SU-DHL-6 (cell line): ENCODE measurements at regions not wholly inside any gene's neighbourhood (a gene's known extent, or its start where the extent isn't known, plus 50 kb on each side); places are given as distances from the start of the nearest gene placed in this dataset.

ENCODE experiments used
- H2AFZ ChIP-seq: fragments of 200-600 bp; sonication (generic); 2 replicates; pipeline ENCODE4 v1.6.1; 2014; ENCODE audit warnings: low read depth, mild to moderate bottlenecking, moderate library complexity, mixed read lengths, antibody characterized with exemption, low read length; ENCODE audit not compliant: severe bottlenecking
- H3F3A ChIP-seq: fragments of 200-600 bp; shearing (Covaris generic); 2 replicates; pipeline ENCODE4 v1.6.0; 2016; ENCODE audit warnings: antibody characterized with exemption, mild to moderate bottlenecking; ENCODE audit not compliant: insufficient read depth
- H3K27ac ChIP-seq: fragments of 200-600 bp; sonication (generic); 2 replicates; pipeline ENCODE4 v1.5.1; 2016; ENCODE audit warnings: low read depth, mild to moderate bottlenecking, low read length, moderate library complexity, mixed read lengths
- H3K27me3 ChIP-seq: fragments of 200-600 bp; sonication (generic), shearing (Covaris generic); 2 replicates; pipeline ENCODE4 v1.6.0; 2014; ENCODE audit warnings: mild to moderate bottlenecking, low read length
- H3K36me3 ChIP-seq: fragments of 200-600 bp; sonication (generic); 2 replicates; pipeline ENCODE4 v1.6.1; 2014; ENCODE audit warnings: mild to moderate bottlenecking, low read length, mixed read lengths
- H3K4me2 ChIP-seq: fragments of 300-600, 200-600 bp; shearing (Covaris generic), sonication (generic); 2 replicates; pipeline ENCODE4 v1.6.0; 2014; ENCODE audit warnings: low read length, low read depth, mild to moderate bottlenecking; ENCODE audit not compliant: poor library complexity, severe bottlenecking
- H3K4me3 ChIP-seq: fragments of 200-600 bp; sonication (generic); 2 replicates; pipeline ENCODE4 v1.5.1; 2014; ENCODE audit warnings: antibody characterized with exemption, low read length, mild to moderate bottlenecking, mixed read lengths; ENCODE audit not compliant: insufficient read depth, poor library complexity, severe bottlenecking
- H3K79me2 ChIP-seq: fragments of 200-600 bp; sonication (generic); 2 replicates; pipeline ENCODE4 v1.6.1; 2014; ENCODE audit warnings: mild to moderate bottlenecking, low read length, moderate library complexity; ENCODE audit not compliant: insufficient read depth
- H3K9ac ChIP-seq: fragments of 200-600 bp; sonication (generic); 2 replicates; pipeline ENCODE4 v1.7.0; 2014; ENCODE audit warnings: mild to moderate bottlenecking, low read length
- H3K9me2 ChIP-seq: fragments of 200-600 bp; sonication (generic); replicated peaks from 2 replicates; pipeline ENCODE4 v1.6.1; 2014; ENCODE audit warnings: low read length; ENCODE audit not compliant: insufficient read depth
- H3K9me3 ChIP-seq: fragments of 200-600 bp; sonication (generic); 2 replicates; pipeline ENCODE4 v1.6.1; 2014; ENCODE audit warnings: low read length, mixed read lengths; ENCODE audit not compliant: insufficient read depth
- H4K20me1 ChIP-seq: fragments of 200-600 bp; sonication (generic); 2 replicates; pipeline ENCODE4 v1.6.1; 2014; ENCODE audit warnings: low read depth, mild to moderate bottlenecking, antibody characterized with exemption, low read length, moderate library complexity, mixed read lengths
- EZH2phosphoT487 ChIP-seq: fragments of 200-600 bp; sonication (generic), shearing (Covaris generic); conservative IDR thresholded peaks from 2 replicates; pipeline ENCODE4 v1.6.1; 2018; ENCODE audit warnings: mild to moderate bottlenecking, antibody characterized with exemption, low read length, moderate library complexity, mixed read lengths
- TF ChIP-seq, protein P1 (sequence below): fragments of 200-600 bp; sonication (generic); IDR thresholded peaks from one replicate; pipeline ENCODE4 v1.5.1; 2017; ENCODE audit warnings: antibody characterized with exemption, mild to moderate bottlenecking, low read length, moderate library complexity; ENCODE audit not compliant: insufficient read depth, poor library complexity, severe bottlenecking

DNA sequence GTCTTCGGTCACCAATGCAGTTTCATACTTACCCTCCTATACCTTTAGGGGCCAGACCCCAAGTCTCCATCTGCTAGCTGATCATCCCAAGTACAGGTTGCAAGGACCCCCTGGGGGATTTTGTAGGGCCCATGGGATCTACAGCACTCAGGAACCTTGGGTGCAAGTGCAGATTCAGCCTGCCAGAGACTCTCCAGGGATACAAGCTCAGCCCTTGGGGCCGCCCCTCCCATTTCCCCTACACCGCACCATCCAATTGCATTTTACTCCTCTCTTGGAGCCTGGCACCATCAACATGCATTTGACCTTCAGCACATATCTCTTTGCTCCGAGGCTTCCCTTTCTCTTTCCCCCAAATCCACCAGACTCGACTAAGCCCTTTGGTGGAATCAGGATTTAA lies 154.7 kb upstream of the ZNF536 start:
- H3K27me3 ChIP-seq: no peaks in the 10 kb centered on the region
- H4K20me1 ChIP-seq: no peaks in the 10 kb centered on the region
- no peak overlapping the region for H3K27ac ChIP-seq
- H2AFZ ChIP-seq: no peak overlapping the region
- H3K4me3 ChIP-seq: no peak overlapping the region
- H3F3A ChIP-seq: no peaks in the 10 kb centered on the region
- H3K9ac ChIP-seq: no peak overlapping the region
- no peak for TF ChIP-seq EZH2phosphoT487
- TF ChIP-seq, protein P1, sequence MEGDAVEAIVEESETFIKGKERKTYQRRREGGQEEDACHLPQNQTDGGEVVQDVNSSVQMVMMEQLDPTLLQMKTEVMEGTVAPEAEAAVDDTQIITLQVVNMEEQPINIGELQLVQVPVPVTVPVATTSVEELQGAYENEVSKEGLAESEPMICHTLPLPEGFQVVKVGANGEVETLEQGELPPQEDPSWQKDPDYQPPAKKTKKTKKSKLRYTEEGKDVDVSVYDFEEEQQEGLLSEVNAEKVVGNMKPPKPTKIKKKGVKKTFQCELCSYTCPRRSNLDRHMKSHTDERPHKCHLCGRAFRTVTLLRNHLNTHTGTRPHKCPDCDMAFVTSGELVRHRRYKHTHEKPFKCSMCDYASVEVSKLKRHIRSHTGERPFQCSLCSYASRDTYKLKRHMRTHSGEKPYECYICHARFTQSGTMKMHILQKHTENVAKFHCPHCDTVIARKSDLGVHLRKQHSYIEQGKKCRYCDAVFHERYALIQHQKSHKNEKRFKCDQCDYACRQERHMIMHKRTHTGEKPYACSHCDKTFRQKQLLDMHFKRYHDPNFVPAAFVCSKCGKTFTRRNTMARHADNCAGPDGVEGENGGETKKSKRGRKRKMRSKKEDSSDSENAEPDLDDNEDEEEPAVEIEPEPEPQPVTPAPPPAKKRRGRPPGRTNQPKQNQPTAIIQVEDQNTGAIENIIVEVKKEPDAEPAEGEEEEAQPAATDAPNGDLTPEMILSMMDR: no peak
- H3K36me3 ChIP-seq: no peaks in the 10 kb centered on the region
- no peaks in the 10 kb centered on the region for H3K9me2 ChIP-seq
- H3K79me2 ChIP-seq: no peaks in the 10 kb centered on the region
- H3K9me3 ChIP-seq: no peaks in the 10 kb centered on the region
- H3K4me2 ChIP-seq: no peak overlapping the region

DNA sequence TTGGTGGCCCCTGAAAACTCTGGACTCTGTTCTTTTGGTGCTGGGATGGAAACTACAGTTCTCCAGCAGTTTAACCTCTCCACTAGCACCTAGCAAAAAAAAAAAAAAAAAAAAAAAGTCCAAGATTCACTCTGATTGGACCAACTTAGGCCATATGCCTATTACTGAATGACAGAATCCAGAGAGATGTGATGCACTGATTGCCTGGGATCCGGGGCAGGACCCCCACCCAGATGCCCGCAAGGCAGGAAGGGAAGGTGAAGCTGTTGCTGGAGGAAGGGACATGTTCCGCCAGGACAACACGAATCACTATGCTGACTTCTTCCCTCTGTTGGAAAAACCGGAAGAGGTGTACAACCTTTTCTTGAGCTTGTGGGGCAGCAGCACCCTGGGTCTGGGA lies 152.5 kb upstream of the ZNF536 start:
- H2AFZ ChIP-seq: no peak overlapping the region
- H4K20me1 ChIP-seq: no peaks in the 10 kb centered on the region

DNA sequence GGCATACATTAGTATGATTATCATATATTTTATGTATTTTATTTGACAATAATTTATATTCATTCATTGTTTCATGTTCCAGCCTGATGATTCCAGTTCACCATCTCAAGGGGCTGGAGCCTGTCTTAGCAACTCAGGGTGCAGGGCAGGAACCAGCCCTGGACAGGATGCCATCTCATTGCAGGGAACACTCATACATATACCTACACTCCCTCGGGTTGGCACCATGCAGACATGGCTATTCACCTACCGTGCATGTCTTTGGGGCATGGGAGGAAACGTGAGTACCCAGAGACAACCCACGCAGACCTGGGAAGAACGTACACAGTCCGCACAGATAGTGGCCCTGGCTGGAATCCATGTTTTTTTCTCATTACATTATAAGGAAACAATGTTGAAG lies 151.0 kb upstream of the ZNF536 start:
- Histone ChIP-seq H3K4me3 (no peak overlapping the region), H3K9me2 (no peaks in the 10 kb centered on the region), H3K4me2 (no peak overlapping the region), H2AFZ (no peak overlapping the region), H3K79me2 (no peaks in the 10 kb centered on the region), H3K27ac (no peak overlapping the region), H3F3A (no peaks in the 10 kb centered on the region), H4K20me1 (no peaks in the 10 kb centered on the region), H3K27me3 (no peaks in the 10 kb centered on the region), H3K9ac (no peak overlapping the region), H3K9me3 (no peaks in the 10 kb centered on the region), H3K36me3 (no peaks in the 10 kb centered on the region)
- no peak for TF ChIP-seq EZH2phosphoT487
- TF ChIP-seq, protein P1: no peak

More for the DNA sequence above, 152.5 kb upstream of the ZNF536 start:
- no peaks in the 10 kb centered on the region for H3K27me3 ChIP-seq
- H3F3A ChIP-seq: no peaks in the 10 kb centered on the region
- no peaks in the 10 kb centered on the region for H3K9me3 ChIP-seq
- H3K4me3 ChIP-seq: no peak overlapping the region
- no peaks in the 10 kb centered on the region for H3K36me3 ChIP-seq
- H3K9me2 ChIP-seq: no peaks in the 10 kb centered on the region
- no peak overlapping the region for H3K27ac ChIP-seq
- no peaks in the 10 kb centered on the region for H3K79me2 ChIP-seq
- TF ChIP-seq, protein P1: no peak
- no peak for TF ChIP-seq EZH2phosphoT487
- no peak overlapping the region for H3K4me2 ChIP-seq
- H3K9ac ChIP-seq: no peak overlapping the region
